Retina (tissue), 1 donor: ENCODE measurements at regions not wholly inside any gene's neighbourhood (a gene's known extent, or its start where the extent isn't known, plus 50 kb on each side); places are given as distances from the start of the nearest gene placed in this dataset.

Source experiments
- DNase-seq: peaks from one replicate; pipeline ENCODE4 v3.0.0-alpha.2; 2016

GRCh38 chr11:112357488-112357887 is 96.8 kb upstream of the PLET1 start:
- no peak for DNase-seq

- DNase-seq: no peak
These were observed 100.7 kb upstream of the PLET1 start for GRCh38 chr11:112361396-112361795.

- no peak for DNase-seq
These were observed 102.9 kb upstream of the PLET1 start for GRCh38 chr11:112363527-112363926.

GRCh38 chr11:112364962-112365481 is 104.4 kb upstream of the PLET1 start:
- DNase-seq: no peak

GRCh38 chr11:112366012-112366411 is 105.4 kb upstream of the PLET1 start:
- DNase-seq: no peak

GRCh38 chr11:112366777-112367176 is 106.1 kb upstream of the PLET1 start:
- no peak for DNase-seq

- no peak for DNase-seq
These were observed 106.8 kb upstream of the PLET1 start for GRCh38 chr11:112367461-112367860.

- no peak for DNase-seq
These were observed 107.2 kb upstream of the PLET1 start for GRCh38 chr11:112367895-112368294.

- no peak for DNase-seq
These were observed 107.7 kb upstream of the PLET1 start for GRCh38 chr11:112368381-112368780.

GRCh38 chr11:112369374-112369773 is 108.7 kb upstream of the PLET1 start:
- DNase-seq: no peak

- no peak for DNase-seq
These were observed 109.3 kb upstream of the PLET1 start for GRCh38 chr11:112369916-112370315.

- DNase-seq: no peak
These were observed 114.0 kb upstream of the PLET1 start for GRCh38 chr11:112374486-112375140.

- DNase-seq: no peak
These were observed 117.3 kb upstream of the PLET1 start for GRCh38 chr11:112377946-112378345.

- DNase-seq: no peak
These were observed 119.8 kb upstream of the PLET1 start for GRCh38 chr11:112380464-112380863.

GRCh38 chr11:112381578-112381977 is 120.9 kb upstream of the PLET1 start:
- DNase-seq: no peak

- DNase-seq: no peak
These were observed 121.9 kb upstream of the PLET1 start for GRCh38 chr11:112382561-112382960.

- DNase-seq: no peak
These were observed 127.8 kb upstream of the PLET1 start for GRCh38 chr11:112388496-112388895.

GRCh38 chr11:112391086-112391485 is 130.4 kb upstream of the PLET1 start:
- no peak for DNase-seq

GRCh38 chr11:112392904-112393303 is 132.2 kb upstream of the PLET1 start:
- peak; percentile 51 for DNase-seq

- DNase-seq: no peak
These were observed 133.6 kb upstream of the PLET1 start for GRCh38 chr11:112394304-112394703.

GRCh38 chr11:112396076-112396475 is 135.4 kb upstream of the PLET1 start:
- no peak for DNase-seq

- peak; percentile 33 for DNase-seq
These were observed 138.3 kb upstream of the PLET1 start for GRCh38 chr11:112398798-112399478.

GRCh38 chr11:112400476-112401014 is 139.9 kb upstream of the PLET1 start:
- no peak for DNase-seq
